Right cardiac atrium (tissue), 5 donors: ENCODE measurements at regions not wholly inside any gene's neighbourhood (a gene's known extent, or its start where the extent isn't known, plus 50 kb on each side); places are given as distances from the start of the nearest gene placed in this dataset.
A peak's percentile ranks its signal among the peaks of the same experiment; 100 is the strongest.
"Not testable (repeated sequence)": the region's sequence is repeated elsewhere in the genome, so short reads cannot be mapped to it uniquely, and the experiment has no call there.

ENCODE experiments used
- ATAC-seq, 2 donors: fragments of 200-7000 bp; cut with Tn5 transposase; one replicate each; pipeline versions ENCODE4 v1.8.0 to v1.9.1; 2020; ENCODE audit warnings: moderate library complexity in 2 of 2, mild to moderate bottlenecking in 1 of 2
- DNase-seq, 3 donors: peaks; one replicate each; pipeline ENCODE4 v3.0.0-alpha.2; 2020
- H3K27ac ChIP-seq: one replicate; pipeline ENCODE4 v1.5.1; 2013; ENCODE audit warnings: mild to moderate bottlenecking, low read length, control low read depth, moderate library complexity
- H3K27me3 ChIP-seq: one replicate; pipeline ENCODE4 v1.6.1; 2013; ENCODE audit not compliant: control insufficient read depth, insufficient read depth
- H3K4me1 ChIP-seq: one replicate; pipeline ENCODE4 v1.6.1; 2013; ENCODE audit warnings: low read length; ENCODE audit not compliant: control insufficient read depth, insufficient read depth
- H3K4me3 ChIP-seq: one replicate; pipeline ENCODE4 v1.5.1; 2013; ENCODE audit warnings: low read length, control low read depth
- H3K9me3 ChIP-seq: one replicate; pipeline ENCODE4 v1.6.1; 2013; ENCODE audit warnings: low read length; ENCODE audit not compliant: control insufficient read depth
- WGBS: extraction: QIAGEN DNeasy Blood & Tissue Kit; methylation state at CpG from one replicate; pipeline ENCODE4 v1.1.7; 2013; 5-methylcytosine and 5-hydroxymethylcytosine counted together
- intact Hi-C, 4 donors: fragments of 100-400 bp; cut with DNase I; formaldehyde crosslinking; loops; one replicate each; pipeline versions ENCODE4 v1.11.0 to v1.14.0; 2022 to 2023
- donor health status: healthy with polysubstance abuse.
- donor health status: DM: no; HTN: yes; CAD: no.
- donor health status: DM: no; HTN: no; CAD: no.
- donor health status: DM: no; HTN: yes; CAD: no; lungs with severe emphysema.
- donor health status: DM: yes; HTN: yes; CAD: no.

DNA sequence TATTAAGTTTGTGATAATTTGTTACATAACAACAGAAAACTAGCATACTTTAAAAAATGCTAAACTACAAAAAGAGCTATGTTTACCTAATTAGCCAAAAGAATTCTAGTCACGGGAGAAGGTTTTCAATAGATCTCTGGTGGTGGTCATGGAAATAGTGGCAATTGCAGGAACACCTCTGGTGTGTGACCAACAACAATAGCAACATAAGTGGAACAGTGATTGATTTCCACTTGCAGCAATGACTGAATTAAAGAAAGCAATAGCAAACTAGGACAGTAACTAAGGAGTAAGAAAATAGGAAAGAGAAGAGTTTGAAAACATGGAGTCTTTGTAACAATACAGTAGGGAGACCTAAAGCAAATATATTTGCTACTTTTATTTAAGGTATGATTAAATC lies 171.3 kb upstream of the ADGRL4 start:
- H3K9me3 ChIP-seq = no peaks in the 10 kb centered on the region
- H3K4me1 ChIP-seq = no peaks in the 10 kb centered on the region
- intact Hi-C loops = no loop called here
- no peaks in the 10 kb centered on the region for H3K27me3 ChIP-seq
- no peak overlapping the region for H3K27ac ChIP-seq
- no peak for ATAC-seq
- no peak overlapping the region for H3K4me3 ChIP-seq
- DNase-seq = no peak
- WGBS = 81% methylated on average over 1 of the region's 1 CpG

DNA sequence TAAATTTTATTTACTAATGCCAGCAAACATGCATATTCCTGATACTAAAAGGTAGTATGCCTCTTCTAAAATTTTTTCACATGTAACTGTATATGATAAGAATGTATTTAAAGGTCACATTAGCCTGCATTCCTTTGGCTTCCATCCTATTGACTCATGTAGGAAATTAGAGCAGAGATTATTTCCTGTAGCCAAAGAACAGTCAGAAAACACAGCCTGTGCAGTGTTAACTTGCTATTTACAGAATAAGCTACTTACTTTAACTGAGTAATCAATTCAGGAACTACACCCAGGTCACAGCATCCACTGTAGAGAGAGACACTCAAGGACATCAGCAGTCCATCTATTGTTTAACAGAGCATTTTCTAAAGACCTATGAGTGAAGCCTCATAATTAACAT lies 154.5 kb upstream of the ADGRL4 start:
- no peak for DNase-seq
- peak in 1 of 2 donors; percentile 23 for ATAC-seq
- no peak overlapping the region for H3K4me3 ChIP-seq
- no peaks in the 10 kb centered on the region for H3K9me3 ChIP-seq
- H3K27ac ChIP-seq = no peak overlapping the region
- no peaks in the 10 kb centered on the region for H3K4me1 ChIP-seq
- intact Hi-C loops = no loop called here
- no peaks in the 10 kb centered on the region for H3K27me3 ChIP-seq

DNA sequence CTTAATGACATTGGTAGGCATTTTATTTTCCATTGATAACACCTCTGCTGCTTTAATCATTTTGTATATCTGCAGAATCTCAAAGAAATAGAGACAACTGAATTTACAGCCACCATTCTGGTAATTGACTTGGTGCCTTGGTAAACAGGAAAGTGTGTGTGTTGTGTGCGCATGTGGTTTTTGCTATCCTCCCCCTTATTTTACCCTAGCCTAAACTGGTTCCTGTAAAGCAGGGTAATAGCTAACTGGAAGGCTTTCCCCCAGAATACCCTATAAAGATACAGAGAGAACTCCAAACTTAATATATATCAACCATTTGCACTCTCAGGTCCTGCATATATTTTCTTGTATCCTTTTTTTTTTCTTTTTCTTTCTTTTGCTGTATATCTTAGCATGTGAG lies 149.5 kb upstream of the ADGRL4 start:
- DNase-seq (no peak), ATAC-seq (no peak)
- H3K9me3 ChIP-seq = no peaks in the 10 kb centered on the region
- intact Hi-C loops = no loop called here
- H3K4me3 ChIP-seq = no peak overlapping the region
- no peak overlapping the region for H3K27ac ChIP-seq
- WGBS = 81% methylated on average over 1 of the region's 1 CpG
- no peaks in the 10 kb centered on the region for H3K4me1 ChIP-seq
- H3K27me3 ChIP-seq = no peaks in the 10 kb centered on the region

DNA sequence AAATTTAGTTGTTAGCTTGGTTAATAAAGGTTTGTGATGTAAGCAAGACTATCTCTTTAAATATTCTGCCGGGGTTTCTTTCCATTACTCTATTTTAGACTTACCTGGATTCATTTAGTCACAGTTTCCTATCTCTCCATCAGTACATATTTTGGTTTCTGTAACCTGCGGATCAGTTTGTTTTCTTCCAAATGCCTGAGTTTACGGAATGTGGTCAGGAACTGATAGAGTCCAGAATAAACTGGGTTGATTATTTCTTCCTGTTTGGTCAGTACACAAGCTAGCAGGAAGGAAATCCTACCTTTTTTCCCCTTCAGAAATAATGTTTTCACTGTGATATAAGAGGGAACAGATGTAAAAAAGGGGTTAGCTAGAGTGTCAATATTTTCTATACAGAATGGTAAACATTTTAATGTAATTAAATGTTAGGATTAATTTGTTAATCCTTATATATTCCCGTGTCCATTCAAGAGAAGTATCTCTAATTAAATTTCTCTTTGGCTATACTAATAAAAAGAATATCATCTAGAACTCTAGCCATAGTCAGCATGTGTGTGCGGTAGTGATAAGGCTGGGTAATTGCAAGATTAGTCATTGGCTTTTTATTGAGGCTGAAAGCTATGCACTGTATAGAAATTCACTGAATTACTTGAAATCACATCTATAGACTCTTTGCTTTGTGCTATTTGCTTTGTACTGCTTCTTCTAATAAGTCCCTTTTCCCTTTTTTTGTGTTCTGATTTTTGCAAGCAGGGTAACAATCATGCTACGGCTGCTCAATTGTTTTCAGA lies 144.7 kb upstream of the ADGRL4 start:
- Histone ChIP-seq H3K9me3 (no peaks in the 10 kb centered on the region), H3K27ac (no peak overlapping the region), H3K4me1 (no peaks in the 10 kb centered on the region), H3K4me3 (no peak overlapping the region), H3K27me3 (no peaks in the 10 kb centered on the region)
- ATAC-seq = no peak
- intact Hi-C loops = no loop called here
- DNase-seq = no peak
- 70% methylated on average over 6 of the region's 6 CpGs for WGBS

DNA sequence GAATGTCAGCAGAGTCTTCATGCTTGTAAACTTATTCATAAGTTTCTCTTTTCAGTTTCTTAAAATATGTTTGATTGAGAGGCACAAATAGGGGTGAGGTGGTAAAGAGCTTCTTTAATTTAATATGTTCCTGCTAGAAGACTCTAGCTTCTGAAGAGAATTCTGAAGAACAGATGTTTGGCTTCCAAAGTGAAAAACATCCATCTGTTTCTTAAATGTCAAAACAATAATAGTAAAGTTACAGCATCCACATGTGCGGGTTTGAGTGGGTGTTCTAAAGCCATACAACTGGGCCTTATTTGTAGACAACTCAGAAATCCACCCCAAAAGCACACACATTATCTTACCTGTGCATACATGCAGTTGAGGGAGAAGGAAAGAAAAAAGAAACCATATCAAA lies 144.0 kb upstream of the ADGRL4 start:
- WGBS = 68% methylated on average over 1 of the region's 1 CpG
- intact Hi-C loops = no loop called here

DNA sequence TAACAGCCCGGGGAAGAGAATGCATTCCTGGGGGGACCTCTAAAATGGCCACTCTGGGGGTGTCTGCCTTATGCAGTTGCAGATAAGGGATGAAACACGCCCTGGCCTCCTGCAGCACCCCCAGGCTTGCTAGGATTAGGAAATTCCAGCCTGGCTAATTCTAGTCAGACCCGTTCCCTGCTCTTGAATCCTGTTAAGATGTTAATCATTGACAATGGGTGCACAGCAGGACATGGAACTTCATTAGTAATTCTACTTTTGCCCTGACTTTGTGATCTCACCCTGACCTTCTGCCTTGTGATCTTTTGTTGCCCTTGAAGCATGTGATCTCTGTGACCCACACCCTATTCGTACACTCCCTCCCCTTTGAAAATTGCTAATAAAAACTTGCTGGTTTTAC lies 131.7 kb upstream of the ADGRL4 start:
- ATAC-seq, H3K4me1 ChIP-seq, H3K4me3 ChIP-seq, DNase-seq, H3K27ac ChIP-seq, H3K9me3 ChIP-seq, H3K27me3 ChIP-seq, intact Hi-C loops: not testable (repeated sequence)
- 72% methylated on average over 4 of the region's 4 CpGs for WGBS

More for the DNA sequence above, 144.0 kb upstream of the ADGRL4 start:
- Histone ChIP-seq H3K27ac (no peak overlapping the region), H3K4me3 (no peak overlapping the region), H3K4me1 (no peaks in the 10 kb centered on the region), H3K27me3 (no peaks in the 10 kb centered on the region), H3K9me3 (no peaks in the 10 kb centered on the region)
- ATAC-seq (no peak), DNase-seq (no peak)

DNA sequence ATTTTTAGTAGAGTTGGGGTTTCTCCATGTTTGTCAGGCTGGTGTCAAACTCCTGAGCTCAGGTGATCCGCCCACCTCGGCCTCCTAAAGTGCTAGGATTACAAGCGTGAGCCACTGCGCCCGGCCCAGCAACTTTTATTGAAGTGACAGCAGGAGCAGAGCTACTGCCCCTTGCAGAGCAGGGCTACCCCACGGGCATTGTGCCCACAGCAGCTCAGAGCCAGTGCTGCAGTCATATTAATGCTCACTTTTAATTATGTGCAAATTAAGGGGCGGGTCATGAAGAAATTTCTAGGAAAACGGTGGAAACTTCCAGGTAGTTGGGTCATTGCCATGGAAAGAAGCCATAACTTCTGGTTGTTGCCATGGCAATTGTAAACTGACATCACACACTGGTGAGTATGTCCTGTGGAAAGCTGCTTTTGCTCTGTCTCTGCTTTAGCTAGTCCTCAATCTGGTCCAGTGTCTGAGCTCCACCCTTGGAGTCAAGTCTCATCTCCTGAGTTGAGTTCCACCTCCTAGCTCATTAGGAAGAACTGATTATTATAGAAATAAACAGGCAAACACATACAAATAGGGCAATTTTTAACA lies 127.3 kb upstream of the ADGRL4 start:
- DNase-seq (peak in 1 of 3 donors; percentile 49), ATAC-seq (no peak)
- Histone ChIP-seq H3K4me3 (no peak overlapping the region), H3K4me1 (no peaks in the 10 kb centered on the region), H3K9me3 (no peaks in the 10 kb centered on the region), H3K27ac (no peak overlapping the region), H3K27me3 (no peaks in the 10 kb centered on the region)
- 88% methylated on average over 8 of the region's 8 CpGs for WGBS
- intact Hi-C loops = no loop called here

DNA sequence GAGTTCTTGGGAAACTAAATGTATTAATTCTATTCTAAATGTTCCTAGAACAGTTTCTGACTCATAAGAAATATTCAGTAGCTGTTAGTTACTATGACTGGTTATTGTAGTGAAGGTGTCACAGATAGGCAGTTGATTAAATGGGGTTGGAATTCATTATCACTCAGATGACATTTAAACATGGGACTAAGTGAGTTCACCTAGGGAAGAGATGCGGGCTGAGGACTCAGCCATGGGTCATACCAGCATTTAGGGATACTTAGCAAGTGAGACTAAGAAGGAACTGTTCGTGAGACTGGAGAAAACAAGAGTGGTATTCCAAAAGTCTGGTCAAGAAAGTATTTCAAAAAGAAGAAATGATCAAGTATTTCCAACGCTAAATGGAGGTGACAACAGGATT lies 125.1 kb upstream of the ADGRL4 start:
- Histone ChIP-seq H3K27me3 (no peaks in the 10 kb centered on the region), H3K4me3 (no peak overlapping the region), H3K27ac (no peak overlapping the region), H3K9me3 (no peaks in the 10 kb centered on the region), H3K4me1 (no peaks in the 10 kb centered on the region)
- intact Hi-C loops = no loop called here
- ATAC-seq (no peak), DNase-seq (no peak)
- 56% methylated on average over 3 of the region's 3 CpGs for WGBS

DNA sequence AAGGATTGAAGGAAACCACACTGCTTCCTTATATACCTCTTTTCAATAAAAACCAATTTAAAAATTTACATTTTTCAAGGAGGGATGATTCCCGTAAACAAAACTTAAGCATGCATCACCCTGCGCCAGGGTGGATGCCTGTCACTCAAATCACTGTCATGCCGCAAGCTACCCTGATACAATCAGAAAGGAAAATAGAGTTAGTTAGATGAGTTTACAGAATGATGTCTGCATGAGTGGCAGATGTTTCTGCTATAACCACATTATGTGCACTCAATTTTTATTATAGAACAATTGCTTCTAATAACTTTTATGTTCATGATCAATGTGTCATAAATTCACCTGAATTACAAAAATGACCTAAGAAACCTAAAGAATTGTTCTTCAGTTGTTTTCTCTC lies 123.4 kb upstream of the ADGRL4 start:
- WGBS = 64% methylated on average over 3 of the region's 3 CpGs
- Histone ChIP-seq H3K4me1 (no peaks in the 10 kb centered on the region), H3K27ac (no peak overlapping the region), H3K4me3 (no peak overlapping the region), H3K9me3 (no peaks in the 10 kb centered on the region), H3K27me3 (no peaks in the 10 kb centered on the region)
- ATAC-seq (no peak), DNase-seq (no peak)
- intact Hi-C loops = no loop called here

DNA sequence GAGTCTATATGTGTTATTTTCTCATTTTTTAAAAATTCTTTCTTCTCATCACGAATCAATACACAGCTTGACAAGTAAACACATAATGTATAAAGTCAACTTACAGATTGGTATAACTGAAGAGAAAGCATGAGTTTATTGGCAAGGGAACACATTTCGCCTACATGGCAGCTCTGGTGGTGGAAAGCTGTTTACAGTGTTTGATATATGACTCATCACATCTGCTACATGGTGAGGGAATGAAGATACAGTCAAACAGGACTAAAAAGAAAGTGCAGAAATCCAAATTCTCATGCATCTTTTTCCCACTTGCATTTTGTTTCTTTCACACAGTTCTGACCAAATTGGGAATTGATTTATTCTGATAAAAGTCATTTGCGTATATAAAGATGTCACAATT lies 122.2 kb upstream of the ADGRL4 start:
- intact Hi-C loops = no loop called here
- Histone ChIP-seq H3K4me3 (no peak overlapping the region), H3K4me1 (no peaks in the 10 kb centered on the region), H3K27me3 (no peaks in the 10 kb centered on the region), H3K27ac (no peak overlapping the region), H3K9me3 (no peaks in the 10 kb centered on the region)
- DNase-seq (no peak), ATAC-seq (no peak)
- WGBS = 78% methylated on average over 3 of the region's 3 CpGs

DNA sequence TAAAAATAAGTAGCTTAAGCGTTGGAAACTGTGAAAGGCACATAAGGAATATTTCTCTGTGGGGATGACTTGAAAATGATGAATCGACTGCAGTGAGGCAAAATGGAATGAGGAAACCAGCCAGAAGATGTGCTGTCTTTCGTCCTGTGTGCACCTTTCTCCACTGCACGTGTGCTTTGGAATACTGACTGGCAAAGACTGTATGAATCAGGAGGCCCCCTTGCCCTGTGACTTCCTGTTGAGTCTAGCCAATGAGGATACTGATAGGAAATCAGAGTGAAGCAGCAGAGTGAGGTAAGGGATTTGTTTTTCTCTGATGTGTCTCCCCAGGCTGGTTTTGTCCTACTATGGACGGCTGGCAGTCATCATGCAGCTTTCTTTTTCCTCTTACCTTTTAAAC lies 118.2 kb upstream of the ADGRL4 start:
- WGBS = 73% methylated on average over 5 of the region's 5 CpGs

DNA sequence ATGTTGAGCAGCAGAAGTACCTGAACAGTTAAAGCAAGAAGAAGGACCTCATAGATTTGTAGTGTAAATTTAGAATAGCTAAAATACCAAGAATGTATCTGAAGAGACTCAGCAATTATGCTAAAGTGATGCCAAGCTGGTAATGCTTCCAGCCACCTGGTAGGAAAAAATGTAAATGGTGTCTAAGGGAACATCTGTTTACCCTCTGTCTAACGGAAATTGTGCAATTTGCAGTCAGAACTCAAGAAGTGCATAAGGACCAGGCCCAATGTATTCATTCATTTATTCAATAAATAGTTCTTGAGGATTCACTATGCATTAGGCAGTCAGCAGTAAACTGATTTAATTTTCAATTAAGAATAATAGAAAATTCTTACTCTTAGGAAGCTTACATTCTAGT lies 116.0 kb upstream of the ADGRL4 start:
- WGBS = 85% methylated on average over 1 of the region's 1 CpG
- ATAC-seq = no peak
- Histone ChIP-seq H3K4me1 (no peaks in the 10 kb centered on the region), H3K9me3 (no peaks in the 10 kb centered on the region), H3K27me3 (no peaks in the 10 kb centered on the region), H3K4me3 (no peak overlapping the region), H3K27ac (no peak overlapping the region)
- intact Hi-C loops = no loop called here
- no peak for DNase-seq

More for the DNA sequence above, 118.2 kb upstream of the ADGRL4 start:
- Histone ChIP-seq H3K4me1 (no peaks in the 10 kb centered on the region), H3K27ac (no peak overlapping the region), H3K27me3 (no peaks in the 10 kb centered on the region), H3K9me3 (no peaks in the 10 kb centered on the region), H3K4me3 (no peak overlapping the region)
- intact Hi-C loops = no loop called here
- DNase-seq (no peak), ATAC-seq (no peak)
